Activated CD8-positive, alpha-beta T cell treated with anti-CD3 and anti-CD28 coated beads for 36 hours (primary cell): ENCODE measurements at regions not wholly inside any gene's neighbourhood (a gene's known extent, or its start where the extent isn't known, plus 50 kb on each side); places are given as distances from the start of the nearest gene placed in this dataset.

Experiments
- ATAC-seq: fragments of 200-7000 bp; cut with Tn5 transposase; one replicate; pipeline ENCODE4 v1.10.0; 2021; ENCODE audit warnings: mild to moderate bottlenecking, moderate library complexity
- CTCF ChIA-PET: fragments of 350-600 bp; sonication (Branson Sonifier 250); formaldehyde crosslinking; loops from one replicate; lab custom pipeline; 2021; ENCODE audit warnings: antibody characterized with exemption; lab: Charles Lee
- POLR2A ChIA-PET: fragments of 350-600 bp; sonication (Branson Sonifier 250); formaldehyde crosslinking; loops from one replicate; lab custom pipeline; 2021; ENCODE audit warnings: antibody characterized with exemption; lab: Charles Lee
- DNase-seq: peaks from one replicate; pipeline ENCODE4 v3.0.0-alpha.2; 2020
- H3K27ac Mint-ChIP-seq: one replicate; pipeline ENCODE4 v1.8.0; 2021; ENCODE audit warnings: mild to moderate bottlenecking, mixed read lengths
- H3K27me3 Mint-ChIP-seq: one replicate; pipeline ENCODE4 v1.8.0; 2021; ENCODE audit warnings: mixed read lengths
- H3K36me3 Mint-ChIP-seq: one replicate; pipeline ENCODE4 v1.8.0; 2021; ENCODE audit warnings: low read depth, mixed read lengths
- H3K4me1 Mint-ChIP-seq: one replicate; pipeline ENCODE4 v1.8.0; 2021; ENCODE audit warnings: low read depth, mixed read lengths
- H3K4me3 Mint-ChIP-seq: one replicate; pipeline ENCODE4 v1.8.0; 2021; ENCODE audit warnings: mild to moderate bottlenecking, moderate library complexity, mixed read lengths
- H3K9me3 Mint-ChIP-seq: one replicate; pipeline ENCODE4 v1.8.0; 2021; ENCODE audit warnings: mixed read lengths
- intact Hi-C: fragments of 100-400 bp; cut with micrococcal nuclease; formaldehyde crosslinking; loops from one replicate; pipeline ENCODE4 v1.10.0; 2022
- TF ChIP-seq, protein P1 (sequence below): fragments of 200-600 bp; IDR thresholded peaks from one replicate; pipeline ENCODE4 v1.8.0; 2022; ENCODE audit warnings: antibody characterized with exemption, mild to moderate bottlenecking

GRCh38 chr15:69720536-69720935 lies 267.9 kb downstream of the RPLP1 start:
- ChIA-PET POLR2A (interaction anchor here (0.7 to 1.4 kb wide), 3 partner anchors 10 to 33 kb away, joined by 3 to 5 read pairs (median 3); no protein-coding TSS in a partner anchor), CTCF (interaction anchor here (0.9 to 2.0 kb wide), 6 partner anchors 8 to 145 kb away, joined by 3 to 5 read pairs (median 4); no protein-coding TSS in a partner anchor)
- H3K4me3 Mint-ChIP-seq: no peak overlapping the region
- ATAC-seq (no peak), DNase-seq (no peak)
- TF ChIP-seq, protein P1, sequence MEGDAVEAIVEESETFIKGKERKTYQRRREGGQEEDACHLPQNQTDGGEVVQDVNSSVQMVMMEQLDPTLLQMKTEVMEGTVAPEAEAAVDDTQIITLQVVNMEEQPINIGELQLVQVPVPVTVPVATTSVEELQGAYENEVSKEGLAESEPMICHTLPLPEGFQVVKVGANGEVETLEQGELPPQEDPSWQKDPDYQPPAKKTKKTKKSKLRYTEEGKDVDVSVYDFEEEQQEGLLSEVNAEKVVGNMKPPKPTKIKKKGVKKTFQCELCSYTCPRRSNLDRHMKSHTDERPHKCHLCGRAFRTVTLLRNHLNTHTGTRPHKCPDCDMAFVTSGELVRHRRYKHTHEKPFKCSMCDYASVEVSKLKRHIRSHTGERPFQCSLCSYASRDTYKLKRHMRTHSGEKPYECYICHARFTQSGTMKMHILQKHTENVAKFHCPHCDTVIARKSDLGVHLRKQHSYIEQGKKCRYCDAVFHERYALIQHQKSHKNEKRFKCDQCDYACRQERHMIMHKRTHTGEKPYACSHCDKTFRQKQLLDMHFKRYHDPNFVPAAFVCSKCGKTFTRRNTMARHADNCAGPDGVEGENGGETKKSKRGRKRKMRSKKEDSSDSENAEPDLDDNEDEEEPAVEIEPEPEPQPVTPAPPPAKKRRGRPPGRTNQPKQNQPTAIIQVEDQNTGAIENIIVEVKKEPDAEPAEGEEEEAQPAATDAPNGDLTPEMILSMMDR: no peak
- intact Hi-C loops: loop anchor here (10.0 kb wide), 2 partner anchors 146 to 374 kb away; partner anchors contain the start of gene TLE3
- peaks cover 4% of the 10 kb centered on the region for H3K27me3 Mint-ChIP-seq
- no peak overlapping the region for H3K27ac Mint-ChIP-seq
- H3K9me3 Mint-ChIP-seq: peaks cover 1% of the 10 kb centered on the region
- H3K4me1 Mint-ChIP-seq: peaks cover 88% of the 10 kb centered on the region
- peaks cover 4% of the 10 kb centered on the region for H3K36me3 Mint-ChIP-seq

- ChIA-PET POLR2A (interaction anchor here (1.1 to 1.6 kb wide), 2 partner anchors 9 to 375 kb away, joined by 3 to 6 read pairs; partner anchors contain the start of gene TLE3), CTCF (interaction anchor here (1.4 to 2.0 kb wide), 5 partner anchors 21 to 171 kb away, joined by 3 to 6 read pairs (median 4); no protein-coding TSS in a partner anchor)
- ATAC-seq (no peak), DNase-seq (no peak)
- H3K27ac Mint-ChIP-seq: no peak overlapping the region
- peaks cover 4% of the 10 kb centered on the region for H3K27me3 Mint-ChIP-seq
- peaks cover 4% of the 10 kb centered on the region for H3K36me3 Mint-ChIP-seq
- TF ChIP-seq, protein P1: no peak
- H3K9me3 Mint-ChIP-seq: peaks cover 1% of the 10 kb centered on the region
- intact Hi-C loops: loop anchor here (10.0 kb wide), 2 partner anchors 148 to 372 kb away; partner anchors contain the start of gene TLE3
- H3K4me3 Mint-ChIP-seq: no peak overlapping the region
- H3K4me1 Mint-ChIP-seq: peaks cover 73% of the 10 kb centered on the region
Measured at GRCh38 chr15:69722924-69723323, 270.3 kb downstream of the RPLP1 start.

DNA sequence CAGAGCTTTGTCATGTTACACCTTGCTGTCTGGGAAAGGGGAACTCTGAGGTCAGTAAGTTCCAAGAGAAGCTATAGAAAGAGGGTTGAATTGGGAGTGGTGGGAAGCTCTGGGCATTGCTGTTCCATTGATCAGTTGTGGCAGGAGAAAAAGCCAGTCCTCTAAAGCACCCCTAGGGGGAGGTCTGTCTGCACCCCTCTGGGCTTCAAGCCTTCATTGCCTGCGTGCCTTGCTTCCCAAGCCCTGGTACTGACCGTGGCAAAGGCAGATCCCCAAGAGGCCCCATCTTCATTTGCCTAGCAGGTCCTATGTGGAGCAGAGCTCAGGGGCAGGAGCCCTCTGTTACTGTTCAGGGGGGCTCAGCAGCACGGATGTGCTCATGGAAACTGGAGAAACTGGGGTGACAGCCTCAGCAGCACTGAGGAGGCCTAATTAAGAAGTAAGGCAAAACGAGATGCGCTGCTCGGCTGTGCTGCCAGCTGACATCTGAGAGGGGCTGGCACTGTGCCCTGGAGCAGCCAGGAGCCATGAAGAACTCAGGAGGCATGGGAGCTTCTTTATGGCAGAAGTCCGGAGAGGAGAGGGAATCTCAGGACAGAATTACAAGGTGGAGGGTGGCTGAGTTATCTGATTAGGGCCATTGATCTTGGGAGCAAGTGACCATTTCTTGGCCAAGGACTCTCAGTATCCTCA lies 270.9 kb downstream of the RPLP1 start:
- CTCF ChIA-PET: interaction anchor here (0.9 to 2.0 kb wide), 6 partner anchors 21 to 246 kb away, joined by 3 to 6 read pairs (median 4); no protein-coding TSS in a partner anchor
- H3K27me3 Mint-ChIP-seq: peaks cover 6% of the 10 kb centered on the region
- POLR2A ChIA-PET: interaction anchor here (1.1 to 1.6 kb wide), 2 partner anchors 9 to 374 kb away, joined by 3 to 6 read pairs; partner anchors contain the start of gene TLE3
- ATAC-seq (no peak), DNase-seq (no peak)
- TF ChIP-seq, protein P1: no peak
- no peak overlapping the region for H3K4me3 Mint-ChIP-seq
- peaks cover 68% of the 10 kb centered on the region for H3K4me1 Mint-ChIP-seq
- H3K9me3 Mint-ChIP-seq: peaks cover 1% of the 10 kb centered on the region
- peaks cover 4% of the 10 kb centered on the region for H3K36me3 Mint-ChIP-seq
- intact Hi-C loops: loop anchor here (10.0 kb wide), 2 partner anchors 149 to 371 kb away; partner anchors contain the start of gene TLE3
- H3K27ac Mint-ChIP-seq: no peak overlapping the region

DNA sequence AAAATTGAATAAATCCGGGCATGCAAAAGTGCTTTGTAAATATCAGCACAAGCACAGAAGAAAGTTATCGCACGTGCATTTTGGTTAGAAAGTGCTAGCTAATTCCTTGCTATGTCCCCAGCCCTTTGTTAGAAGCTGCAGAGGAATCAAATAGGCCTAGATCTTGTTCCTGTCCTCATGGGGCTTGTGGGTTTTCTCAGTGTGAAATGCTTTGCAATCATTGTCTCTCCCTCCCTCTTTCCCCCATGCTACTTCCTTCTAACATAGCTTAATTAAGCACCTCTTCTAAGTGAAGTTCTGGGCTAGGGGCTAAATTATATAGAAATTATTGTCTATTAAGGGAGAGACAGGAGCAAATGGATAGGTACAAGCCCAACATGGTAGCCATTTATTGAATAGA lies 271.7 kb downstream of the RPLP1 start:
- H3K9me3 Mint-ChIP-seq: no peaks in the 10 kb centered on the region
- intact Hi-C loops: loop anchor here (10.0 kb wide), 2 partner anchors 150 to 370 kb away; partner anchors contain the start of gene TLE3
- POLR2A ChIA-PET: interaction anchor here (0.8 to 1.6 kb wide), 3 partner anchors 10 to 374 kb away, joined by 3 to 6 read pairs (median 3); partner anchors contain the start of gene TLE3
- DNase-seq: no peak
- peaks cover 4% of the 10 kb centered on the region for H3K36me3 Mint-ChIP-seq
- ATAC-seq: no peak
- H3K4me1 Mint-ChIP-seq: peaks cover 66% of the 10 kb centered on the region
- CTCF ChIA-PET: interaction anchor here (0.9 to 2.0 kb wide), 4 partner anchors 20 to 246 kb away, joined by 3 to 6 read pairs (median 4); no protein-coding TSS in a partner anchor
- no peak overlapping the region for H3K4me3 Mint-ChIP-seq
- TF ChIP-seq, protein P1: no peak
- H3K27ac Mint-ChIP-seq: no peak overlapping the region
- peaks cover 6% of the 10 kb centered on the region for H3K27me3 Mint-ChIP-seq
